ENCODE measurements at regions not wholly inside any gene's neighbourhood (a gene's known extent, or its start where the extent isn't known, plus 50 kb on each side); places are given as distances from the start of the nearest gene placed in this dataset.

DNA sequence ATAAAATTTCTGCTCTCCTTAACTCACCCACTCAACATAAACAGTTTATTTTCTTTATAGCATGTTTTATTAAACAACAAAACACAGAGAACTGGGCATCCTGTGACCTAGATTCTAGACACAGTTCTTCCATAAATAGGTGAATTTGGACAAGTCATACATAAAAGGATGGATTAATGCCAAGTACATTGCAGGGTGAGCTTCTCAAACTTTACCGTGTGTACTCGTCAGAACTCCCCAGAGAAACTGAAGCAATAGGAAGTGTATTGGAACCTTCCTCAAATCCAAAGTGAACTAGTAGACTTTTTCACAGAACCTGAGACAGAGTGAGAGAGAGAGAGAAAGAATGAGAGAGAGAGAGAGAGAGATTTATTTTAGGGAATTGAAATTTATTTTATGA lies 139.7 kb downstream of the CD47 start:
- no peak for ATAC-seq
- no peak for DNase-seq
- ChIA-PET CTCF (interaction anchor here (1.2 kb wide), 1 partner anchor 9 kb away, joined by 3 read pairs; no protein-coding TSS in a partner anchor), POLR2A (no interaction called here)
- Mint-ChIP-seq H3K27me3 (no peaks in the 10 kb centered on the region), H3K4me1 (peaks cover 23% of the 10 kb centered on the region), H3K4me3 (no peak overlapping the region), H3K9me3 (ENCODE audit: low read depth) (no peaks in the 10 kb centered on the region), H3K36me3 (ENCODE audit: low read depth) (no peaks in the 10 kb centered on the region), H3K27ac (no peak overlapping the region)
- intact Hi-C loops (cut with DNase I, micrococcal nuclease) = no loop called here

DNA sequence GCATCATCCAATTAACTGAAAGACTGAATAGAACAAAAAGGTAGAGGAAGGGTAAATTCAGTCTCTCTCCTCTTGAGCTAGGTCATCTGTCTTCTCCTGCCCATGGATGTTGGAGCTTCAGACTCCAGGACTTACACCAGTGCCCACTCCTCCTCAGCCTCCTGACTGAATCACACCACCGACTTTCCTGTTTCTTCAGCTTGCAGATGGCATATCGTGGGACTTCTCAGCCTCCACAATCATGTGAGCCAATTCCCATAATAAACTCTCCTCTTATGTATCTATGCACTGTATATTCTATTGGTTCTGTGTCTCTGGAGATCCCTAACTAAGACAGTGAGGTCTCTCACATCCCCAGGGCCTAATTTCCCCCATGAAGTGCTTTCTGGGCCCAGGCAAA lies 140.4 kb downstream of the CD47 start:
- POLR2A ChIA-PET = no interaction called here
- no peaks in the 10 kb centered on the region for H3K9me3 Mint-ChIP-seq (ENCODE audit: low read depth)
- CTCF ChIA-PET = interaction anchor here (1.2 kb wide), 1 partner anchor 9 kb away, joined by 3 read pairs; no protein-coding TSS in a partner anchor

DNA sequence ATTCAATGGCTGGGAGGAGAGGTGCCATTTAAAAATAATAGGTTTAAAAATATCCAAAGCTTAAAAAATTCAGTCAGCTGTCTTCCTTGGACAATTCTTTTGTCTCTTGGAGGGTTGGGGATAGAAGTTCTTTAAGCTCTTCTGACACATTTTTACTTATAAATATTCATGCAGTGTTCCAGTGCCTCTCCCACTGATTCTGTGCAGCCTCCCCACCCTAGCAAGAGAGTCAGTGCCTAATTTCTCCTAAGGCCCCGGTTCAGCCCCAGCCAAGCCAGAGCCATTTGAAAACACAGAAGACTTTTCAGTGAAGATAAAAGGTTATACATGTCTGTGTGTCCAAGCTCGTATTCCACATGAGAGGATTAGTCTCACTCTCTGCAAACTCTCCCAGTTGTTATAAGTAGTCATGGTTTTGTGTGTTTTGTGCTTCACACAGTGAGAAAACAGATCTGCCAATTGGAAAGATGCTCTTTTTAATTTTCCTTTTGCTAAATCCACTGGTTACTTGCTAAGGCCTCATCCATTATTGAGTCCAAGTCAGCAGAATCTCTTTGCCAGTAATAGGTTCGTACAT lies 141.3 kb downstream of the CD47 start:
- DNase-seq (no peak), ATAC-seq (no peak)
- Mint-ChIP-seq H3K27me3 (no peaks in the 10 kb centered on the region), H3K27ac (no peak overlapping the region), H3K9me3 (ENCODE audit: low read depth) (no peaks in the 10 kb centered on the region), H3K36me3 (ENCODE audit: low read depth) (no peaks in the 10 kb centered on the region), H3K4me3 (no peak overlapping the region), H3K4me1 (peaks cover 13% of the 10 kb centered on the region)
- ChIA-PET POLR2A (no interaction called here), CTCF (interaction anchor here (0.5 to 0.8 kb wide), 2 partner anchors 394 to 1682 kb away, joined by 3 read pairs; no protein-coding TSS in a partner anchor)
- intact Hi-C loops (cut with DNase I, micrococcal nuclease) = no loop called here

More for the DNA sequence above, 140.4 kb downstream of the CD47 start:
- intact Hi-C loops (cut with DNase I, micrococcal nuclease) = no loop called here
- Mint-ChIP-seq H3K27ac (no peak overlapping the region), H3K27me3 (no peaks in the 10 kb centered on the region), H3K4me3 (no peak overlapping the region), H3K36me3 (ENCODE audit: low read depth) (no peaks in the 10 kb centered on the region), H3K4me1 (peaks cover 22% of the 10 kb centered on the region)
- DNase-seq (no peak), ATAC-seq (no peak)

DNA sequence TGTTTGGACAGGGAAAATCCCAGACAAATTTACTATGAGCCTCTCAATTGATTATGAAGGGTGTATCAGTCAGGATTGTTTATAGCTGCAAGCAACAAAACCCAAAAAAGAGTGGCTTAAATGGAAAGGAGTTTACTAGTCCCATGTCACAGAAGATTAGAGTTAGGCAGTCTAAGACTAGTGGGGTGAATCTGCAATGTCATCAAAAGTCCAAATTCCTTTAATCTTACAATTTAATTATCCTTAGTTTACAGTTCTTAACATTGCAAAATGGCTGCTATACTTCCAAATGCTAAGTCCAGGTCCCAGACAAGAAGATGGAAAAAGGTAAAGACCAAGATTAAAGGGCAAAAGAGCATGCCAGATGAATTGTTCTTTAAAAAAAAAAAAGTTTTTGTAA lies 143.6 kb downstream of the CD47 start:
- CTCF ChIA-PET = interaction anchor here (1.1 kb wide), 1 partner anchor 19 kb away, joined by 3 read pairs; no protein-coding TSS in a partner anchor
- no peak for DNase-seq
- H3K27me3 Mint-ChIP-seq = no peaks in the 10 kb centered on the region
- peaks cover 21% of the 10 kb centered on the region for H3K4me1 Mint-ChIP-seq
- no peak overlapping the region for H3K4me3 Mint-ChIP-seq
- H3K36me3 Mint-ChIP-seq (ENCODE audit: low read depth) = no peaks in the 10 kb centered on the region
- no peak overlapping the region for H3K27ac Mint-ChIP-seq
- intact Hi-C loops (cut with DNase I, micrococcal nuclease) = no loop called here
- ATAC-seq = no peak
- H3K9me3 Mint-ChIP-seq (ENCODE audit: low read depth) = no peaks in the 10 kb centered on the region
- POLR2A ChIA-PET = no interaction called here

DNA sequence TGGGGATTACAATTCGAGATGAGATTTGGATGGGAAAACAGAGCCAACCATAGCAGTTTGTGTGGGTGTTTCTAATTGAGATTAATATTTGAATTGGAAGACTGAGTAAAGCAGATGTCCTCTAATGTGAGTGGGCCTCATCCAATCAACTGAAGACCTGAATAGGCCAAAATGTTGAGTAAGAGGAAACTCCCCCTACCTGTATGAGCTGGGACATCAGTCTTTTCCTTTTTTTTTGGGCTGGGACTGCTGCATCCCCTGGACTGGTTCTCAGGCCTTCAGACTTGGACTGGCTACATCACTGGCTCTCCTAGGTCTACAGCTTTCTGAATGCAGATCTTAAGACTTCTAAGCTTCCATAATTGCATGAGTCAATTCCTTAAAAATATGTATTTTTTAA lies 144.1 kb downstream of the CD47 start:
- ATAC-seq = no peak
- intact Hi-C loops (cut with DNase I, micrococcal nuclease) = no loop called here
- CTCF ChIA-PET = interaction anchor here (1.1 kb wide), 1 partner anchor 19 kb away, joined by 3 read pairs; no protein-coding TSS in a partner anchor

DNA sequence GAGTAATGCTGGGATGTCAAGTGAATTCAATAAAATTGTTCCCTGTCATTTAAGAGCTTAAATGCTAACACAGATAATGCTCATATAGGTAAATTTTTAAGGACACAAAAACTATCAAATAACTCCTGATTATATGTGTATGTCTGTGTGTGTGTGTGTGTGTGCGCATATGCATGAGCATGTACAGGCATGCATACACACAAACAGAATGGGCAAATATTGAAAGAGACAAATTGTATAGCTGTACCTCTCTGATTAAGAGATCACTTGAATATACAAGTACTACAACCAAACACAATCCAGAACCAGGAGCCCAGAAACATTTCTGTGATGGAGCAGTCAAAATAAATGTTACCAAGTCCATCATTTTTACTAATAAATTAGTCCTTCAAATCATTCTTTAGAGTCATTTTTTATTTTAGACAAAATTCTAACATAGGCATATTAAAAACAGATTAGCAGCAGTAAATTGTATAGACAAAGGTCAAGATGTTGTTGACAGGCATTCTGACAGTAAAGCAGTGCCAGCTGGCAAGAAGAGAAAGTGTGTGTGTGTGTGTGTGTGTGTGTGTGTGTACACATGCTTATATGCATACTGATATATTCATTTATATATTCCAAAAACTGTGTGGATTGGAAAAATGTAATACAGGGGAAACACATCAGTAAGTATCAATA lies 145.3 kb downstream of the CD47 start:
- intact Hi-C loops (cut with DNase I, micrococcal nuclease) = no loop called here

More for the DNA sequence above, 144.1 kb downstream of the CD47 start:
- Mint-ChIP-seq H3K27ac (no peak overlapping the region), H3K9me3 (ENCODE audit: low read depth) (no peaks in the 10 kb centered on the region), H3K4me3 (no peak overlapping the region), H3K27me3 (no peaks in the 10 kb centered on the region), H3K36me3 (ENCODE audit: low read depth) (no peaks in the 10 kb centered on the region), H3K4me1 (peaks cover 26% of the 10 kb centered on the region)
- POLR2A ChIA-PET = no interaction called here
- DNase-seq = no peak

DNA sequence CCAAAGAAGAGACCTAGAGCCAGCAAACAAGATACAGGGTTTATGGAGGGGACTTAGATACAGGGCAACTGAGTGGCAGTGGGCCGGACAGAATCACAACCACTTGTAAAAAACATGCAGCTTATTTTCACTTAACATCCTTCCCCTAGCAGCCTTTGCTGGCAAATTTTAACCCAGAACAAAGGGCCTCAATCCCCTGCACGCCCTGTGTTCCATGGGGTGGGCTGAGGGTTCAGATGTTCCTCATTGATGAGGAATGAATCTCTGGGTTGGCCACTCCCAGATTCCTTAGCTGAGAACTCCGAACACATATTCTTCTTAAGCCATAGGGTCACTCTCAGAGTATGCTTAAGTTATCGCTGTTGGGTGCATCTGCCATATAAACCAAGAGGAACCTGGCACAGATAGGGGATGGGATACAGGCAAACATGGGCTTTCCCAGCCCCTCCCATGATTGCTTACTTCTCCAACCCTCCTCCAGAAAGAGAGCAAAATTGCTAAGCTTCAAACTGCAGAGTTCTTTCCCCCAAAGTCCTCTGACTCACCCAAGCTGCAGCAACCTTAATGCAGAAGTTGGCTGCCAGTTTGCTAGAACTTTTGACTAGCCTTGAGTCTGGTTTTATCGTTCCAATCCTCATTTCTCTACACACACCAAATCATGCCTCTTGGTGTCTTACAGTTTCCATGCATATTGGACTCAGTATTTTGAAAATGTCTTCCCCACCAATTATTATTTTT lies 146.9 kb downstream of the CD47 start:
- Mint-ChIP-seq H3K9me3 (ENCODE audit: low read depth) (no peaks in the 10 kb centered on the region), H3K27me3 (no peaks in the 10 kb centered on the region), H3K27ac (no peak overlapping the region), H3K4me3 (no peak overlapping the region), H3K4me1 (peaks cover 30% of the 10 kb centered on the region), H3K36me3 (ENCODE audit: low read depth) (no peaks in the 10 kb centered on the region)
- intact Hi-C loops (cut with DNase I, micrococcal nuclease) = loop anchor here (5.0 kb wide), 4 partner anchors 143 to 358 kb away; partner anchors contain the start of gene IFT57 (in 1 of the 2)
- ChIA-PET CTCF (interaction anchor here (0.7 to 2.8 kb wide), 7 partner anchors 13 to 525 kb away, joined by 3 to 10 read pairs (median 5); no protein-coding TSS in a partner anchor), POLR2A (no interaction called here)
- ATAC-seq (no peak), DNase-seq (no peak)

More for the DNA sequence above, 145.3 kb downstream of the CD47 start:
- no peaks in the 10 kb centered on the region for H3K9me3 Mint-ChIP-seq (ENCODE audit: low read depth)
- ATAC-seq (no peak), DNase-seq (no peak)
- POLR2A ChIA-PET = no interaction called here
- no peak overlapping the region for H3K27ac Mint-ChIP-seq
- no peaks in the 10 kb centered on the region for H3K36me3 Mint-ChIP-seq (ENCODE audit: low read depth)
- H3K4me3 Mint-ChIP-seq = no peak overlapping the region
- no peaks in the 10 kb centered on the region for H3K27me3 Mint-ChIP-seq
- H3K4me1 Mint-ChIP-seq = peaks cover 30% of the 10 kb centered on the region
- CTCF ChIA-PET = interaction anchor here (1.1 to 2.8 kb wide), 3 partner anchors 16 to 20 kb away, joined by 3 to 10 read pairs (median 5); no protein-coding TSS in a partner anchor

DNA sequence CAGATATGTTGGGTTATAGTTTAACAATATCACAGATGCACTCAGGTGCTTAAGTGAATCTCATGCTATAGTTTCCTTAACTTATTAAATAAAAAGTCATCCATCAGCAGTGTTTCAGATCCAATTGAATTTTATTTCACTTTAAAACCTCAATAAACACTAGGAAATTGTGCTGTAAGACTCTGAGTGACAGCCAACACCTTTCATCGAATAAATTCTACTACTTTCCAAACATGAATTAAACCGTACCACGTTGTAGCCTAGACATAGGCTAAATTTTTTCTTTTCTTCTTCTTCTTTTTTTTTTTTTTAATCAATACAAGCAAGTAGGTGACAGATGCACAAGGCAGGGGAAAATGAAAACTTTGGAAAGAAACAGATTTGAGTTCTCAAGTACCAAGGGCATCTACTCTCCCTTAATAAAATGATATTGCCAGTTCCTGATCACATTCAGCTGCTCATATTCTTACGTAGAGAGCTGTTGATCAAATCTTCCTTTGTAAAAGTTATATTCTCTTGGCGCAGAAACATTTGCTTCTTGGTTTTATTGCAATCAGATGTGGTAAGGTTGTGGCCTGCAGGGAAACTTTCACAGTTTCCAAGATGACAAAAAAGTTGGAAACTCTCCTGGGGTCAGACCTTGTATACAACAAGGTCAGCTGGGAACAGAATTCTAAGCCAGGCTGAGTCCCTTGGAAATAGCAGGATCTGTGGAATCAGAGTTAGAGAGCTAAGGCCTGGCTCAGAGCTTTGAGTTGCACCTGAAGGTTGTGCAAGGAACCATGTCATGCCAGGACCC lies 147.7 kb downstream of the CD47 start:
- no peaks in the 10 kb centered on the region for H3K9me3 Mint-ChIP-seq (ENCODE audit: low read depth)
- no peak overlapping the region for H3K4me3 Mint-ChIP-seq
- CTCF ChIA-PET = interaction anchor here (1.0 to 5.1 kb wide), 7 partner anchors 13 to 526 kb away, joined by 3 to 27 read pairs (median 5); no protein-coding TSS in a partner anchor
- no peaks in the 10 kb centered on the region for H3K36me3 Mint-ChIP-seq (ENCODE audit: low read depth)
- H3K27me3 Mint-ChIP-seq = no peaks in the 10 kb centered on the region
- POLR2A ChIA-PET = no interaction called here
- H3K4me1 Mint-ChIP-seq = peaks cover 32% of the 10 kb centered on the region
- DNase-seq (no peak), ATAC-seq (no peak)
- peak overlapping the region; percentile 55 for H3K27ac Mint-ChIP-seq
- intact Hi-C loops (cut with DNase I, micrococcal nuclease) = loop anchor here (1.0 to 5.0 kb wide), 6 partner anchors 144 to 445 kb away; partner anchors contain the start of gene IFT57 (in 1 of the 2)

DNA sequence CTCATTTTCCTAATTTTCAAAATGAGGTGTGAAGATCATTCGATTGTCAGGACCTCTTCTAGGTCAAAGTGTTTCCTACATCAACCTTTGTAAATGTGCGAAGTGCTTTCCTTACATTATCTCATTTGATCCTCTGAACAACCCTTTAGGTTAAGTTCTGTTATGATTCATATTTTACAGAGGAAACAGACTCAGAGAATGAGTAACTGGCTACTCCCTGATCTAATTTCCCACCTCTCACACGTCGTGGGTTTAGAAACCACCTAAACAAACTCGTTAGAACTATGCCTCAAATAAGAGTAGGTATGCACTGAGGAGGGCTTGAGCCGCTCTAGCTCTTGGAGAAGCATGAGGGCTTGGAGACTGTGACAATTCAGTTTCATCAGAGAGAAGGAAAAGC lies 148.6 kb downstream of the CD47 start:
- peak; percentile 99 for ATAC-seq
- no peaks in the 10 kb centered on the region for H3K36me3 Mint-ChIP-seq (ENCODE audit: low read depth)
- H3K27ac Mint-ChIP-seq = peak overlapping the region; percentile 65
- DNase-seq = peak; percentile 59
- intact Hi-C loops (cut with DNase I, micrococcal nuclease) = loop anchor here (1.0 to 5.0 kb wide), 6 partner anchors 145 to 446 kb away; partner anchors contain the start of gene IFT57 (in 1 of the 2)
- CTCF ChIA-PET = interaction anchor here (0.7 to 5.1 kb wide), 5 partner anchors 8 to 45 kb away, joined by 3 to 27 read pairs (median 4); no protein-coding TSS in a partner anchor
- peaks cover 2% of the 10 kb centered on the region for H3K27me3 Mint-ChIP-seq
- POLR2A ChIA-PET = no interaction called here
- H3K4me1 Mint-ChIP-seq = peaks cover 34% of the 10 kb centered on the region
- no peaks in the 10 kb centered on the region for H3K9me3 Mint-ChIP-seq (ENCODE audit: low read depth)
- H3K4me3 Mint-ChIP-seq = no peak overlapping the region

DNA sequence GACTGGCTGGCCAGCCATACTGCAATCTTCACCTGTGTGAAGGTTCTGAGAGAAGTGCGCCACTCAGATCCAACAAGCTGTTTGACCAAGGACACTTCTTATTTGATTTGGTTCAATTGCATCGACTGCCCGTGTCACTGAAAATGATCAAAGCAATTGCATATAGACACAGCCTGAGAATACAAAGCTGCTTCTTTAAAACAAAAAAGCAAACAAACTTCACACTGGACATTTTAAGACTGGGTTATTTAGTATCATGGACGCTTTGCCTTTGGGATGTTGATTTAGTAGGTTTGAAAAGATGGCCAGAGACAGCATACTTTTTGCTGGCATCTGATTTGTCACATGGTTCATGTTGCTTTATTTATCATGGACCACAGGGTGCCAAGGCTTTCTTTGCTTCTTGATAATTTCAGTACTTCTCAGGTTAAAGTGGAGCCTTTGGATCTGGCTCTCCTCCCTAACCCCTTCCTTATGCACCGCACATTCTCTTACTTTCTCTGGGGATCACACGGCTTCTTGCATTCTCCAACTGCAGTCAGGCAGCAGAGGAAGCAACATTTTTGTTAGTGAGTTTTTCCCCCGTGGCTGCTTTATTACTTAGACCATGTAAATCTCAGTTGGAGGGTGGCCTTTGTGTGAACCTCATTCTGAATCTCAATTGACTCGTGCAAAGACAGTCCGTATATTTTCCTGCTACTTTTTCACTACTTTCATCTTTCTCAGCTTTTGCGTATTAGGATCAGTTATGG lies 151.0 kb downstream of the CD47 start:
- Mint-ChIP-seq H3K9me3 (ENCODE audit: low read depth) (no peaks in the 10 kb centered on the region), H3K36me3 (ENCODE audit: low read depth) (no peaks in the 10 kb centered on the region), H3K27me3 (peaks cover 3% of the 10 kb centered on the region), H3K4me1 (peaks cover 34% of the 10 kb centered on the region), H3K27ac (no peak overlapping the region), H3K4me3 (no peak overlapping the region)
- ATAC-seq (no peak), DNase-seq (no peak)
- ChIA-PET CTCF (interaction anchor here (1.8 to 5.1 kb wide), 2 partner anchors 12 to 466 kb away, joined by 6 to 27 read pairs; no protein-coding TSS in a partner anchor), POLR2A (no interaction called here)
- intact Hi-C loops (cut with DNase I, micrococcal nuclease) = loop anchor here (1.0 to 5.0 kb wide), 7 partner anchors 137 to 537 kb away; partner anchors contain the start of gene IFT57 (in 1 of the 2)

Data from activated CD4-positive, alpha-beta T cell treated with anti-CD3 and anti-CD28 coated beads for 36 hours (primary cell).